IMR-90 (cell line): ENCODE measurements at regions not wholly inside any gene's neighbourhood (a gene's known extent, or its start where the extent isn't known, plus 50 kb on each side); places are given as distances from the start of the nearest gene placed in this dataset.

Experiments
- BHLHE40 ChIP-seq: fragments of 150-350 bp; IDR thresholded peaks from 2 replicates; pipeline ENCODE4 v1.6.1; 2016; ENCODE audit warnings: mild to moderate bottlenecking, low read depth, low read length
- CHD1 ChIP-seq: IDR thresholded peaks from 2 replicates; pipeline ENCODE4 v1.6.1; 2012; ENCODE audit warnings: low read depth, low read length, improper control_type of control experiment
- FOS ChIP-seq: fragments of 150-350 bp; IDR thresholded peaks from 2 replicates; pipeline ENCODE4 v1.6.1; 2016; ENCODE audit warnings: low read depth, low read length
- MAZ ChIP-seq: IDR thresholded peaks from 2 replicates; pipeline ENCODE4 v1.6.1; 2012; ENCODE audit warnings: low read depth, mild to moderate bottlenecking, low read length, improper control_type of control experiment, moderate library complexity, borderline replicate concordance
- MXI1 ChIP-seq: IDR thresholded peaks from 2 replicates; pipeline ENCODE4 v1.6.1; 2012; ENCODE audit warnings: low read depth, mild to moderate bottlenecking, low read length, moderate library complexity, borderline replicate concordance
- NFE2L2 ChIP-seq: fragments of 150-350 bp; IDR thresholded peaks from 2 replicates; pipeline ENCODE4 v1.6.1; 2016; ENCODE audit warnings: low read depth, mild to moderate bottlenecking, low read length
- POLR2A ChIP-seq: IDR thresholded peaks from 2 replicates; pipeline ENCODE4 v1.6.1; 2012; ENCODE audit warnings: mild to moderate bottlenecking, low read depth, low read length
- RAD21 ChIP-seq: IDR thresholded peaks from 2 replicates; pipeline ENCODE4 v1.6.1; 2012; ENCODE audit warnings: low read length, improper control_type of control experiment
- RCOR1 ChIP-seq: IDR thresholded peaks from 2 replicates; pipeline ENCODE4 v1.6.1; 2012; ENCODE audit warnings: mild to moderate bottlenecking, low read length, improper control_type of control experiment; ENCODE audit not compliant: insufficient replicate concordance
- RFX5 ChIP-seq: IDR thresholded peaks from 2 replicates; pipeline ENCODE4 v1.8.0; 2012; ENCODE audit warnings: low read depth, mild to moderate bottlenecking, low read length, moderate library complexity
- SMC3 ChIP-seq: fragments of 150-350 bp; IDR thresholded peaks from 2 replicates; pipeline ENCODE4 v1.6.1; 2016; ENCODE audit warnings: low read depth, mild to moderate bottlenecking, antibody characterized with exemption, low read length, moderate library complexity
- TF ChIP-seq, protein P1 (sequence below): conservative IDR thresholded peaks from 2 replicates; pipeline ENCODE4 v1.5.1; 2012; ENCODE audit warnings: mild to moderate bottlenecking, low read depth, low read length, improper control_type of control experiment
- TF ChIP-seq, protein P2 (sequence below): fragments of 150-350 bp; IDR thresholded peaks from 2 replicates; pipeline ENCODE4 v1.6.1; 2017; ENCODE audit warnings: mild to moderate bottlenecking, antibody characterized with exemption, low read length, low read depth
- TF ChIP-seq, protein P3 (sequence below): fragments of 150-350 bp; IDR thresholded peaks from 2 replicates; pipeline ENCODE4 v1.6.1; 2016; ENCODE audit warnings: low read depth, mild to moderate bottlenecking, low read length, moderate library complexity, borderline replicate concordance

DNA sequence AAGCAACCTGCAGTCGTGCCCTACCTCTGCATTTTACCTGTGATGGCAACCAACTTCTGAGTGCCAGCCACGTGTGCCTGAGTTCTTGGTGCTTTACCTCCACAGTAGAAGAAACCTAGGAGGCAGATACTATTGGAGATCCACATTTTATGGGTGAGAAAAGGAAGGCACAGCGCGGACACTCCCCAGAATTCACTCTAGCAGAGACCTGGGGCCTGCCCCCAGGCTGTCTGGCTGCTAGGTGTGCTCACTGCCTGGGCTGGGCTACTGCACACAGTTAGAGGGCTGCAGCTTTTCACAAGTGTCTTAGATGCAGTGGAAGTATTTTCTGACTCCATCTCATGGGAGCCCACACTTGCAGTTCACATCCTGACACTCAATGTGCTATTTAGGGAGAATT lies 598.8 kb upstream of the ADAMTS16 start:
- TF ChIP-seq, protein P1, sequence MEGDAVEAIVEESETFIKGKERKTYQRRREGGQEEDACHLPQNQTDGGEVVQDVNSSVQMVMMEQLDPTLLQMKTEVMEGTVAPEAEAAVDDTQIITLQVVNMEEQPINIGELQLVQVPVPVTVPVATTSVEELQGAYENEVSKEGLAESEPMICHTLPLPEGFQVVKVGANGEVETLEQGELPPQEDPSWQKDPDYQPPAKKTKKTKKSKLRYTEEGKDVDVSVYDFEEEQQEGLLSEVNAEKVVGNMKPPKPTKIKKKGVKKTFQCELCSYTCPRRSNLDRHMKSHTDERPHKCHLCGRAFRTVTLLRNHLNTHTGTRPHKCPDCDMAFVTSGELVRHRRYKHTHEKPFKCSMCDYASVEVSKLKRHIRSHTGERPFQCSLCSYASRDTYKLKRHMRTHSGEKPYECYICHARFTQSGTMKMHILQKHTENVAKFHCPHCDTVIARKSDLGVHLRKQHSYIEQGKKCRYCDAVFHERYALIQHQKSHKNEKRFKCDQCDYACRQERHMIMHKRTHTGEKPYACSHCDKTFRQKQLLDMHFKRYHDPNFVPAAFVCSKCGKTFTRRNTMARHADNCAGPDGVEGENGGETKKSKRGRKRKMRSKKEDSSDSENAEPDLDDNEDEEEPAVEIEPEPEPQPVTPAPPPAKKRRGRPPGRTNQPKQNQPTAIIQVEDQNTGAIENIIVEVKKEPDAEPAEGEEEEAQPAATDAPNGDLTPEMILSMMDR = no peak
- TF ChIP-seq MAZ = no peak
- TF ChIP-seq FOS = no peak
- TF ChIP-seq RAD21 = no peak
- TF ChIP-seq CHD1 = no peak
- TF ChIP-seq, protein P2, sequence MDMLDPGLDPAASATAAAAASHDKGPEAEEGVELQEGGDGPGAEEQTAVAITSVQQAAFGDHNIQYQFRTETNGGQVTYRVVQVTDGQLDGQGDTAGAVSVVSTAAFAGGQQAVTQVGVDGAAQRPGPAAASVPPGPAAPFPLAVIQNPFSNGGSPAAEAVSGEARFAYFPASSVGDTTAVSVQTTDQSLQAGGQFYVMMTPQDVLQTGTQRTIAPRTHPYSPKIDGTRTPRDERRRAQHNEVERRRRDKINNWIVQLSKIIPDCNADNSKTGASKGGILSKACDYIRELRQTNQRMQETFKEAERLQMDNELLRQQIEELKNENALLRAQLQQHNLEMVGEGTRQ = no peak
- no peak for TF ChIP-seq SMC3
- no peak for TF ChIP-seq POLR2A
- TF ChIP-seq RCOR1 = no peak
- no peak for TF ChIP-seq MXI1
- TF ChIP-seq NFE2L2 = no peak
- no peak for TF ChIP-seq RFX5
- TF ChIP-seq BHLHE40 = no peak
- TF ChIP-seq, protein P3, sequence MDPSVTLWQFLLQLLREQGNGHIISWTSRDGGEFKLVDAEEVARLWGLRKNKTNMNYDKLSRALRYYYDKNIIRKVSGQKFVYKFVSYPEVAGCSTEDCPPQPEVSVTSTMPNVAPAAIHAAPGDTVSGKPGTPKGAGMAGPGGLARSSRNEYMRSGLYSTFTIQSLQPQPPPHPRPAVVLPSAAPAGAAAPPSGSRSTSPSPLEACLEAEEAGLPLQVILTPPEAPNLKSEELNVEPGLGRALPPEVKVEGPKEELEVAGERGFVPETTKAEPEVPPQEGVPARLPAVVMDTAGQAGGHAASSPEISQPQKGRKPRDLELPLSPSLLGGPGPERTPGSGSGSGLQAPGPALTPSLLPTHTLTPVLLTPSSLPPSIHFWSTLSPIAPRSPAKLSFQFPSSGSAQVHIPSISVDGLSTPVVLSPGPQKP = no peak
